ENCODE measurements at regions not wholly inside any gene's neighbourhood (a gene's known extent, or its start where the extent isn't known, plus 50 kb on each side); places are given as distances from the start of the nearest gene placed in this dataset.

DNA sequence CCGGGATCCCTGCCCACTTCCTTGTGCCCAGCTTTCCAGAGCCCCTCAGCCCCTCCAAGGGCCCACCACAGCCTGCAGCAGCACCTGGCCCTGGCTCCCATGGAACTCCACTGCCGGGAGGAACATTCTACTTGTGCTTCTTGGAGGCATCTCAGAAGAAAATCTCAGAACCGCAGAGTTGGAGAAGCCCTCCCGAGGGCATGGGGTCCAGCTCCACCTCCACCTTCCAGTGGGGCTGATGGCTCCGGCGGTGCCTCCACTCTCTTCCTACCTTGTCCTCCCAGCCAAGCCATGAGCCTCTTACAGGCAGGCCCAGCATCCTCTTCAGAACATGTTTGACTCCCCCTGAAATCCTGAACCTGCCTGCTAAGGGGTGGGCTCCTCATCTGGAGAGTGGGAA is 79.4 kb upstream of the ZNF469 start:
- WGBS (ENCODE audit: insufficient coverage): 76% methylated on average over 6 of the region's 6 CpGs
- Mint-ChIP-seq H3K27ac (no peak overlapping the region), H3K9me3 (peaks cover 0 to 5% (median 0%) of the 10 kb centered on the region in 3 donors), H3K4me1 (no peaks in the 10 kb centered on the region), H3K27me3 (peaks cover 0 to 29% of the 10 kb centered on the region in 2 donors), H3K4me3 (no peak overlapping the region), H3K36me3 (no peaks in the 10 kb centered on the region)
- H3K4me1 ChIP-seq (ENCODE audit: control insufficient read depth in 1 of 2, extremely low read depth in 1 of 2, insufficient read depth in 2 of 2, low read length in 2 of 2): peaks cover 0 to 3% of the 10 kb centered on the region in 2 experiments
- no peak overlapping the region for H3K27ac ChIP-seq (ENCODE audit: low read length)
- no peaks in the 10 kb centered on the region for H3K36me3 ChIP-seq (ENCODE audit: control insufficient read depth in 2 of 2, extremely low read depth in 1 of 2, insufficient read depth in 1 of 2, low read length in 1 of 2)
- peaks cover 0 to 45% of the 10 kb centered on the region in 2 experiments for H3K27me3 ChIP-seq (replicated peaks in 1 of 2; ENCODE audit: control insufficient read depth in 2 of 2, extremely low read depth in 1 of 2, insufficient read depth in 2 of 2, low read length in 1 of 2)
- POLR2A ChIA-PET: no interaction called here
- no peaks in the 10 kb centered on the region for H3K9me3 ChIP-seq
- ATAC-seq (replicated peaks in 1 of 4) (no peak), DNase-seq (no peak)
- CTCF ChIA-PET: no interaction called here
- H3K4me3 ChIP-seq (ENCODE audit: control insufficient read depth in 1 of 2, extremely low read depth in 1 of 2, low read length in 1 of 2): no peak overlapping the region

DNA sequence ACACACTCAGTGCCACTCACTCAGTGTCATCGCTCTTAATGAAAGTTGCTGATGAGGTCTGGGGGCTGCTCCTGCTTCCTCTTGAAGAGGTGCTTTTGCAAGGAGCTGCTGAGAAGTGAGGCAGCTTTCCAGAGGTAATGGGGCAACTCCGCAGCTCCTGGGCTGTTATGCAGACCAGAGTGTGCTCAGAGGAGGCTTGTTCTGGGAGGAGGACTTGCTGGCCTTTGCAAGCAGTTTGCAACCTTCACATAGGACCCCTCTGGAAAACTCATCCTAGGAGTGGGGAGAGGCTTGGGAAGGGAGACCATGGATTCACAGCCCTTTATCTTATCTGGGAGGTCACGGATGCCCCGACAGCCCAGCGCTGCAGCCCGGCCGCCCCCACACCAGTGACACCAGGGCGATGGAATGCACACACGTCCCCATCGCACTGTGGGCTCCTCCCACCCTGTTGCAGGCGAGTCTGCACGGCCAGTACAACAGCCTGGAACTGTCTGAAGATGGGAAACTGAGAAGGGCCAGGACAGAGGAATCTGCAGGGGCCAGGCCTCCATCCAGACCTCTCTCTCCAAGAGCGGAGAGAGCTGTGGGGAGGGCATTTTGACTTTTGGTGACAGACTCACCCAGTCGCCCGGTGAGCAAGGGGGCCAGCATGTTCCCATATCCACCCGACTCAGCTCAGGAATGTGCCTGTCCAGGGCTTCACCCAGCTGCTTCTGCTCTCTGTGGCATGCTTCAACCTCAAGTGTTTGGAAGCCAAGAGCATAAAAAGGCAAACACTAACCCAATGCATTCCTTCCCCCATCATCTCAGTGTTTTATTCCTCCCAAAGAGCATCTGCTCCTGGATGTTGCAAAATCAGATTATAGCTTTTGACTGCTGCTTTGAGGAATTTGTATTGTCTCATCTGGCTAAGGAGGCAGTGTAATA is 78.6 kb upstream of the ZNF469 start:
- Histone ChIP-seq H3K27me3 (replicated peaks in 1 of 2; ENCODE audit: control insufficient read depth in 2 of 2, extremely low read depth in 1 of 2, insufficient read depth in 2 of 2, low read length in 1 of 2) (peaks cover 0 to 52% of the 10 kb centered on the region in 2 experiments), H3K9me3 (no peaks in the 10 kb centered on the region), H3K4me1 (ENCODE audit: control insufficient read depth in 1 of 2, extremely low read depth in 1 of 2, insufficient read depth in 2 of 2, low read length in 2 of 2) (peaks cover 0 to 1% of the 10 kb centered on the region in 2 experiments), H3K36me3 (ENCODE audit: control insufficient read depth in 2 of 2, extremely low read depth in 1 of 2, insufficient read depth in 1 of 2, low read length in 1 of 2) (no peaks in the 10 kb centered on the region), H3K4me3 (ENCODE audit: control insufficient read depth in 1 of 2, extremely low read depth in 1 of 2, low read length in 1 of 2) (no peak overlapping the region), H3K27ac (ENCODE audit: low read length) (no peak overlapping the region)
- Mint-ChIP-seq H3K4me1 (no peaks in the 10 kb centered on the region), H3K9me3 (peaks cover 0 to 5% (median 0%) of the 10 kb centered on the region in 3 donors), H3K27me3 (peaks cover 3 to 31% of the 10 kb centered on the region in 2 donors), H3K4me3 (no peak overlapping the region), H3K27ac (no peak overlapping the region), H3K36me3 (no peaks in the 10 kb centered on the region)
- ChIA-PET POLR2A (no interaction called here), CTCF (no interaction called here)
- DNase-seq: no peak
- ATAC-seq (replicated peaks in 1 of 4): no peak
- 91% methylated on average over 6 of the region's 16 CpGs for WGBS (ENCODE audit: insufficient coverage)

DNA sequence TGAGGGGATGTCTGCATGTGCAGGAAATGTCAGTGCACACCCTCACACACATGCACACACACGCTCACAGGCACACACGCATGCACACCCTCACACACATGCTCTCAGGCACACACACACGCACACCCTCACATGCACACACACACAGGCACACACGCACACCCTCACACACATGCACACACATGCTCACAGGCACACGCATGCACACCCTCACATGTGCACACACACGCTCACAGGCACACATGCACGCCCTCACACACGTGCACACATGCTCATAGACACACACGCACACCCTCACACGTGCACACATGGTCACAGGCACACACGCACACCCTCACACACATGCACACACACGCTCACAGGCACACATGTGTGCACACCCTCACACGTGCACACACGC is 77.6 kb upstream of the ZNF469 start:
- DNase-seq (no peak), ATAC-seq (replicated peaks in 1 of 4) (no peak)
- H3K4me1 ChIP-seq (ENCODE audit: control insufficient read depth in 1 of 2, extremely low read depth in 1 of 2, insufficient read depth in 2 of 2, low read length in 2 of 2): no peaks in the 10 kb centered on the region
- H3K4me3 Mint-ChIP-seq: no peak overlapping the region
- no peaks in the 10 kb centered on the region for H3K36me3 Mint-ChIP-seq
- no peak overlapping the region for H3K27ac Mint-ChIP-seq
- POLR2A ChIA-PET: no interaction called here
- CTCF ChIA-PET: no interaction called here
- H3K9me3 ChIP-seq: no peaks in the 10 kb centered on the region
- whole genome bisulfite sequencing (ENCODE audit: insufficient coverage): 93% methylated on average over 14 of the region's 14 CpGs
- H3K9me3 Mint-ChIP-seq: peaks cover 0 to 5% (median 0%) of the 10 kb centered on the region in 3 donors
- peaks cover 3 to 33% of the 10 kb centered on the region in 2 donors for H3K27me3 Mint-ChIP-seq
- H3K36me3 ChIP-seq (ENCODE audit: control insufficient read depth in 2 of 2, extremely low read depth in 1 of 2, insufficient read depth in 1 of 2, low read length in 1 of 2): no peaks in the 10 kb centered on the region
- no peak overlapping the region for H3K4me3 ChIP-seq (ENCODE audit: control insufficient read depth in 1 of 2, extremely low read depth in 1 of 2, low read length in 1 of 2)
- no peaks in the 10 kb centered on the region for H3K4me1 Mint-ChIP-seq
- peaks cover 0 to 52% of the 10 kb centered on the region in 2 experiments for H3K27me3 ChIP-seq (replicated peaks in 1 of 2; ENCODE audit: control insufficient read depth in 2 of 2, extremely low read depth in 1 of 2, insufficient read depth in 2 of 2, low read length in 1 of 2)
- no peak overlapping the region for H3K27ac ChIP-seq (ENCODE audit: low read length)

DNA sequence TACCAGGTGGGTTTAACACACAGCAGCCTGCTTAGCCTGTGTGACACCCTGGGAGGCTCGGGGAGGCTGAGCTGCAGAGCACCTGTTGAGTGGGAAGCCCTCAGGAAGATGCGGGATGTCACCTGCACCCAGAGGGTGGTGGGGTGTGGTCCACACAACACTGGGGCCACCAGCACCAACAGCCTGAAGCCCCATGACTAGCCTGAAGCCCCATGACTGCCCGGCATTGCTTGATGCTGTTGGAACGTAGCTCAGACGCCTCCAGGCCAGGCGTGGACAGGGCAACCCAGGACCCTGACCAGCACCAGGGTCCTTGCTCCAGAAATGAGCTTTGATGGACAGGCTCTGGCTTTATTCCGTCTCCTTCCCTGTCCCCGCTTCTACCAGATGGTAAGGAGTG is 76.3 kb upstream of the ZNF469 start:
- CTCF ChIA-PET: no interaction called here
- WGBS (ENCODE audit: insufficient coverage): 86% methylated on average over 6 of the region's 8 CpGs
- Histone ChIP-seq H3K9me3 (no peaks in the 10 kb centered on the region), H3K4me1 (ENCODE audit: control insufficient read depth in 1 of 2, extremely low read depth in 1 of 2, insufficient read depth in 2 of 2, low read length in 2 of 2) (no peaks in the 10 kb centered on the region), H3K27me3 (replicated peaks in 1 of 2; ENCODE audit: control insufficient read depth in 2 of 2, extremely low read depth in 1 of 2, insufficient read depth in 2 of 2, low read length in 1 of 2) (peaks cover 0 to 54% of the 10 kb centered on the region in 2 experiments), H3K36me3 (ENCODE audit: control insufficient read depth in 2 of 2, extremely low read depth in 1 of 2, insufficient read depth in 1 of 2, low read length in 1 of 2) (no peaks in the 10 kb centered on the region), H3K4me3 (ENCODE audit: control insufficient read depth in 1 of 2, extremely low read depth in 1 of 2, low read length in 1 of 2) (no peak overlapping the region), H3K27ac (ENCODE audit: low read length) (no peak overlapping the region)
- Mint-ChIP-seq H3K36me3 (no peaks in the 10 kb centered on the region), H3K4me3 (no peak overlapping the region), H3K4me1 (no peaks in the 10 kb centered on the region), H3K27me3 (peaks cover 3 to 29% of the 10 kb centered on the region in 2 donors), H3K9me3 (peaks cover 0 to 5% (median 0%) of the 10 kb centered on the region in 3 donors), H3K27ac (no peak overlapping the region)
- no peak for ATAC-seq (replicated peaks in 1 of 4)
- no peak for DNase-seq
- POLR2A ChIA-PET: no interaction called here

DNA sequence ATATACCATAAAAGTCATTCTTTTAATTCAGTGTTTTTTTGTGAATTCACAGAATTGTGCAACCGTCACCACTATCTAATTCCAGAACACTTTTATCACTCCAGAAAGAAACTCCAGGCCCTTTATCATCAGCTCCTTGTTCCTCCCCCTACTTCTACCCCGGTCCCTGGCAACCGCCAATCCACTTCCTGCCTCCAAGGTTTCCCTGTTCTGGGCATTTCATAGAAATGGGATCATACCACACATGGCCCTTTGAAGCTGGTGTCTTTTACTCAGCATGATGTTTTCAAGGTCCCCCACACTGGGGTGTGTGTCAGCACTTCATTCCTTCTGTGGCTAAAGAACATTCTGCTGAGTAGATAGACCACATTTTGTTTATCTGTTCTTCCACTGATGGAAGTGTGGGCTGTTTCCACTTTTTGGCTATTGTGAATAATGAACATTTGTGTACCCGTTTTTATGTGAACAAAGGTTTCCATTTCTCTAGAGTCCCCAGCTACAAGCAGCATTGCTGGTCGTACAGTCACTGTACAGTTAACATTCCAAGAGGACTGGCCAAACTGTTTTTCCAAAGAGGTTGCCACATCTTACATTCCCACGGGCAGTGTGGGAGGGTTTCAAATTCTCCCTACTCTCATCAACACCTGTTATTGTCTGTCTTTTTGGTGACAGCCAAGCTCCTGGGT is 75.8 kb upstream of the ZNF469 start:
- Histone ChIP-seq H3K27me3 (replicated peaks in 1 of 2; ENCODE audit: control insufficient read depth in 2 of 2, extremely low read depth in 1 of 2, insufficient read depth in 2 of 2, low read length in 1 of 2) (peaks cover 0 to 48% of the 10 kb centered on the region in 2 experiments), H3K27ac (ENCODE audit: low read length) (no peak overlapping the region)

DNA sequence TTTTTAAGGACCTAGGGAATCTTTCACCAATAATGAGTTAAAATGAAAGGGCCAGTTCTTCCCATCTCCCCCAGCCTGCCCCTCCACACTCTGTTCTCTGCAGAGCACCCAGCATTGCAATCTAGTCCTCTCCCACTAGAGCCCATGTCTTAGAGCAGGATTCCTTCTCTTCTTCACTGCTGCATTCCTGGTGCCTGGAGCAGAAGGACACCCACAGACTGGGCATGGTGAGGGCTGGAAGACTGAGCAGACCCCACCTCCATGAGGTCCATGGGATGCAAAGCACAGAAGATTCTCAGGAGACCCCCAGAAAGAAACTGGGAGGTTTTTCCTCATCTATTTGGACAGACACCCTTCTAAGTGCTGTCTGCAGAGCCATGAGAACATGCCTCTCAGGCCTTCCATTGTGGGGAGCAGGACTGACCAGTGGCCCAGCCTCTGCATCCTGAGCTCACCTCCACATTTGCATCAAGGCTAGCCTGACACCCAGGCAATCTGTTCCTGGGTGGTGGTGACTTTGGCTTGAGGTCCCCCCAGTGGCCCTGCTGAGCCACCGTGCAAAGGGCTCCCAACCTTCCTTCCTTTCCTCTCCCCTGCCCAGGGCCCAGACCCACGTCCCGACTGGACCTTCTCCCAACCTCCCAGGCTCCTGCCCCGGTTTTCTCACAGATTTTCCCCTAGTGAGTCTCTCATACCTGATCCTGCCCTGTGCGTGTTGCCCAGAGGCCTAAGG is 74.2 kb upstream of the ZNF469 start:
- H3K36me3 ChIP-seq (ENCODE audit: control insufficient read depth in 2 of 2, extremely low read depth in 1 of 2, insufficient read depth in 1 of 2, low read length in 1 of 2): no peaks in the 10 kb centered on the region
- H3K27ac ChIP-seq (ENCODE audit: low read length): no peak overlapping the region
- ATAC-seq (replicated peaks in 1 of 4) (no peak), DNase-seq (no peak)
- no peaks in the 10 kb centered on the region for H3K9me3 ChIP-seq
- H3K4me3 ChIP-seq (ENCODE audit: control insufficient read depth in 1 of 2, extremely low read depth in 1 of 2, low read length in 1 of 2): no peak overlapping the region
- peaks cover 0 to 2% (median 0%) of the 10 kb centered on the region in 3 donors for H3K4me1 Mint-ChIP-seq
- peaks cover 5 to 10% (median 10%) of the 10 kb centered on the region in 3 donors for H3K9me3 Mint-ChIP-seq
- WGBS (ENCODE audit: insufficient coverage): 90% methylated on average over 3 of the region's 5 CpGs
- no peak overlapping the region for H3K27ac Mint-ChIP-seq
- CTCF ChIA-PET: no interaction called here
- H3K27me3 Mint-ChIP-seq: peaks cover 3 to 15% of the 10 kb centered on the region in 2 donors
- H3K4me3 Mint-ChIP-seq: no peak overlapping the region
- H3K36me3 Mint-ChIP-seq: no peaks in the 10 kb centered on the region
- POLR2A ChIA-PET: no interaction called here
- H3K4me1 ChIP-seq (ENCODE audit: control insufficient read depth in 1 of 2, extremely low read depth in 1 of 2, insufficient read depth in 2 of 2, low read length in 2 of 2): no peaks in the 10 kb centered on the region
- H3K27me3 ChIP-seq (replicated peaks in 1 of 2; ENCODE audit: control insufficient read depth in 2 of 2, extremely low read depth in 1 of 2, insufficient read depth in 2 of 2, low read length in 1 of 2): peaks cover 0 to 36% of the 10 kb centered on the region in 2 experiments

More for the DNA sequence above, 75.8 kb upstream of the ZNF469 start:
- H3K36me3 ChIP-seq (ENCODE audit: control insufficient read depth in 2 of 2, extremely low read depth in 1 of 2, insufficient read depth in 1 of 2, low read length in 1 of 2): no peaks in the 10 kb centered on the region
- WGBS (ENCODE audit: insufficient coverage): 84% methylated on average over 3 of the region's 6 CpGs
- peaks cover 2 to 5% (median 4%) of the 10 kb centered on the region in 3 donors for H3K9me3 Mint-ChIP-seq
- no peaks in the 10 kb centered on the region for H3K4me1 Mint-ChIP-seq
- peaks cover 3 to 25% of the 10 kb centered on the region in 2 donors for H3K27me3 Mint-ChIP-seq
- ChIA-PET CTCF (no interaction called here), POLR2A (no interaction called here)
- no peak overlapping the region for H3K27ac Mint-ChIP-seq
- H3K36me3 Mint-ChIP-seq: no peaks in the 10 kb centered on the region
- H3K9me3 ChIP-seq: no peaks in the 10 kb centered on the region
- H3K4me3 ChIP-seq (ENCODE audit: control insufficient read depth in 1 of 2, extremely low read depth in 1 of 2, low read length in 1 of 2): no peak overlapping the region
- DNase-seq (no peak), ATAC-seq (replicated peaks in 1 of 4) (no peak)
- H3K4me1 ChIP-seq (ENCODE audit: control insufficient read depth in 1 of 2, extremely low read depth in 1 of 2, insufficient read depth in 2 of 2, low read length in 2 of 2): no peaks in the 10 kb centered on the region
- no peak overlapping the region for H3K4me3 Mint-ChIP-seq

All from T-cell (primary cell).